ENCODE measurements at regions not wholly inside any gene's neighbourhood (a gene's known extent, or its start where the extent isn't known, plus 50 kb on each side); places are given as distances from the start of the nearest gene placed in this dataset.

DNA sequence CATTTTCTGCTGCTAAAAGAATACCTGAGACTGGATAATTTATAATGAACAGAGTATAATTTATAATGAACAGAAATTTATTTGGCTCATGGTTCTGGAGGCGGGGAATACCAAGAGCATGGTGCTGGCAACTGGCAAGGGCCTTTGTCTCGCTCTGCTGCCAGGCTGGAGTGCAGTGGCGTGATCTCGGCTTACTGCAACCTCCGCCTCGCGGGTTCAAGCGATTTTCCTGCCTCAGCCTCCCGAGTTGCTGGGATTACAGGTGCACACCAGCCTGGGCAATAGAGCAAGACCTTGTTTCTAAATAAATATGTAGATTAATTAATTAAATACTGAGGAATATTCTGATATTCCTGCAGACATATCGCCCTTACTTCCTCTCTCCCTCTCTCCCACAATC, 1610.8 kb downstream of the SUCLG1 start:
- DNase-seq: no peak

- DNase-seq: no peak
Observed at GRCh38 chr2:82839036-82839435, 1620.0 kb downstream of the SUCLG1 start.

DNA sequence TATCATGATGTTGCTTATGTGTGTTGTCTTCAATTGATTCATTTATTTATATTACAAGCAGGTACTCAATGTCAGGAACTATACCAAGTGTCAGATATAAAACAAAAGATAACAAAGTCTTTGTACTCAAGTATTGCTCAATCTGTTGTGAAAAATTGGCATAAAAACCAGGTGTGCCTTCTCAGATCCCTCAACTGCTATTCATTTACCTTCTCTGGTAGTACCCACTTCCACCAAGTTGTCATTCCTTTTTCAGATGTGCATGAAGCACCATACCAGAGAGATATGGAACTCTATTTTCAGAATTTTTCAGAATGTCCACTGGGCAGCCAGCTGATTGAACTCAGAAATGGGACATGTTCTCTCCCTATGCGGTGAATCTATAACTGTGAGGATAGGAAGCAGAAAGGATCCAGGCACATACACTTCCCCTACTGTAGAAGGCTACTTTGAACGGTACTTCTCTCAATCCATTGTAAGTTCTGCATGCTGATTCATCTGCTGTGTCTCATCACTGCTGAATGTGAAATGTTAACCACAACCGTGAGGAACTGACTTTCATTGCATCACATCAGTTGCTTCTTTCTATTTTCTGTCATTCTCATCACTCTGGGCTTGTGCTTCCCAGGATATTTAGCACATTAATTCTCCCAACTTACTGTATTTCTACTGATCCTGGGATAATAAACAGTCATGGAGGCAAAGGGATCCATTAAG, 1621.3 kb downstream of the SUCLG1 start:
- DNase-seq: no peak

DNA sequence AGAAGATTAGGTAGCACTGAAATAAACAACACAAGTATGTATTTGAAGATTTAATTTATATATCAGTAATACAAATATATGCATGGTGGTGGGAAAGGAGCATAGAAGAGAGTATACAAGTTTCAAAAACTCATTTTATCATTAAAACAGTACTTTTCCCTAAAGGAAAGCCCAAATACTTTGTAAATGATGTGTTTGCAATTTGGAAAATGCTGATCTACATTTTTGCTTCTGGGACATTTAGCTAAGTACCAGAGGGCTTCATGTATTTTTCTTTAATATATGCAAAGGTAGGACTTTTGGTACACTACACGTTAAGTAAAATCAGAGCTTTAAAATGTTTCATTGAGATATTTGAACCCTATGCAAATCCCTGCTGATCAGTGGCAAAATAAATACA, 1624.2 kb downstream of the SUCLG1 start:
- DNase-seq: no peak

GRCh38 chr2:82827426-82827825, 1631.7 kb downstream of the SUCLG1 start:
- no peak for DNase-seq

DNA sequence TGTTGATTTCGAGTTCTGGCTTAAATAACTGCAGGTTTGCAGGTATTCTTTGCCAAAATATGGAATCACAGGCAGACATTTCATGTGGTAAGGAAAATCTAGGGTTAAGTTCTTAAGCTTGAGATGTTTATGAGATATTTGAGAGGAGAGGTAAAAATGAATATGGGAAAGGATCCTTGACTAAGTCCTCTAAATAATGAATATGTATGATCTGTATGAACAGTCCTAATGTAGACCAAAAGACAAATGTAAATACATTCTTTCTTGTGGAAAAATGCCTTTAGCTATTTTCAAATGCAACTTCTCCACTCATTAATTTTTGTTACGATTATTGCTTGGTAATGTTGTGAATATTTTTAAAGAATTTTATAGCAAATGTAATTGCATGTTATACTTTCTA, 1632.6 kb downstream of the SUCLG1 start:
- DNase-seq: no peak

DNA sequence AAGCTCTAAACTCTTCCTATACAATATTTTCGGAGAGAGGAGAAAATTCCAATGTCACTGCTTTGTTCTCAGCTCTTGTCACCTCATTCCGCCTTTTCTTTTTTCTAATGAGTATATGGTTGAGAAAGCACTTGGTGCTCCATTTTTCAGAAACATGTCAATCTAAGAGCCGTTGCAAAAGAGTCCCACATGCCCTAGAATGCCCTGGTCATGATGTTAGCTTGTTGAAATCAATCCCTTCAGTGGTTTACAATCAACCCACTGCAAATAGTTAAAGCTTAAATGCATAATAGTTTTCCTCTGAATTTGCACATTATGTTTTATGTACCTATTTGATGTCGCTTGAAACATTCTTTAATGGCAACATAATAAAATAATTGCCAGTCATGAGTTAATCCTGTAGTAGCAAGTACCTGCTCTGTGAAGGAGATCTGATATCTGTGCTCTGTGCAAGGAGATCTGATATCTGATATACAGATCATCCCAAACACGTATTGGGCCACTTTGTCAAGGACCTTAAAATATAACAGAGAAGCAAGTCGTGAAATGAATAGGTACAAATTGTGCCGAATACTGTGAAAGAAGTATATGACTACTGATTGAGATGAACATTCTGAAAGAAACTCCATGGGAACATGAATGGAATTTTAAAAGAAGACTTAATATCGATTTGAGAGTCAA, 1633.5 kb downstream of the SUCLG1 start:
- DNase-seq: no peak

DNA sequence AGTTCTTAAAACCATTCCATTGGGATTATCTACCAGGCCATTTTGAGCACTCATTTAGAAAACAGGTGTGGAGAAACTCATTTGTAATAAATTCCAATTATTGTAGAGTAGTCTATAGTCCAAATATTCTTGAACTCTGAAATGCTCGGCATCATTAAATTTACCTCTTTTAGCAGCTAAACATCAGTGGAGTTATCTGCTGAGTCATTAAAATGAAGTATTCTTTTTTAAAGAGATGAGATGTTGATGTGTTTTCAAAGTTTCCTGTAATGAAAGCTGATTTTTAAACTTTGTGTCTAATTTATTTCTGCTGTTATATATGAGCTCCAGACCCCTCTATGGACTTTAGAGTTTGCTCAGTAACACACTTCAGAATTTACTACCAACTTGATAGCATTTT, 1635.2 kb downstream of the SUCLG1 start:
- DNase-seq: no peak

- no peak for DNase-seq
Observed at GRCh38 chr2:82819951-82820350, 1639.1 kb downstream of the SUCLG1 start.

DNA sequence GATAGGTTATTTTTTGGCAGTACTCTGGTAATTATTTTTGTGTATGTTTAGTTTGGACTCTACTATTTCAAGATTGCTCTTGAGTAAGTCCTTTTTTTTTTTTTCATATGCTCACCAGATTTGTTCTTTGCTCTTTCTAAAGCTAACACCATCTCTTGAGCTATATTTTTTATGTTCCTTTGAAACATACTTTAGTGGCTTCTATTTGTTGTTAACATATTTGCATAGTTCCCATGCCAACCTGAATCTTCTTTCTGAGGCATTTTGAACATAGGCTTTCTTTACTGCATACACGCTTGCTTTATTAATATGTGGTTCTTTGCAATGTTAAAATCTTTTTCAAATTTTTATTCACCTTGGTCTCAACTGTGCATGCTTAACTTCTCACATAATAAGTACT, 1644.9 kb downstream of the SUCLG1 start:
- no peak for DNase-seq

- DNase-seq: no peak
Observed at GRCh38 chr2:82811946-82812345, 1647.1 kb downstream of the SUCLG1 start.

DNA sequence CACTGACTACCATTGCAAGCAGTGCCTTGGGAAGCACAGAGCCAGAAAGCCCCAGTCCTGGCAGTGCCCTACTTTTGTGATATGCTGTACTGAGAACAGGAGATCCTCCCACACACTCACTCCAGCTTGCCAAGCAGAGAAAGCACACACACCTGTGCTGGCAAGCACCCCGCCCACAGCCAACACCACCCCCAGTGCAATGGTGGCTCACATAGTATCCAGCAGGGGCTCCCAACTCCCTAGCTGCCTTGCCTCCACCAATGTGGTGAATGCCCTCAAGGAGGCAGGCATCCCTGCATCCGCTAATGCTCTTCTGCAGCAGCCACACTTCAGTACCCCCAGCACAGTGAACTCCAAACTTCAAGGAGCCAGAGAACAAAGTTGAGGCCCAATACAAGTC, 1655.8 kb downstream of the SUCLG1 start:
- DNase-seq: no peak

DNA sequence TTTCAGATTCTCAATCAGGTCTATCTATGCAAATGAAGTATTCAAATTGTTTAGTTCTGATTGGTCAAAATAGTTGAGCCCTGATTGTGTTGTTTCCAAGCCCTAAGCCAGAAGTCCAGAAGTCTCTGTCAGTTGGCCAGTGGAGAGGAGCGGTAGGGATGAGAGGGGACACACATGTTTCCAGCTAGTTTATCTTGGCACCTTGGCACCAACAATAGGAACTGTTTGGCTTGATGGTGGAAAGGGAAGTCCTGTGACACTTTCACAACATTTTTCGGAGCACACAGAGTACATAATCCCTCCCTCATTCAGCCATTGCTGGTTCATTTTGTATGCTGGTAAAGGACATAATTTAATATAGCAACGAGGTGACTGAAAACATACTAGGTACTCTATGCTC, 1661.6 kb downstream of the SUCLG1 start:
- no peak for DNase-seq

GRCh38 chr2:82796132-82796531, 1662.9 kb downstream of the SUCLG1 start:
- DNase-seq: no peak

GRCh38 chr2:82795446-82795845, 1663.6 kb downstream of the SUCLG1 start:
- no peak for DNase-seq

DNA sequence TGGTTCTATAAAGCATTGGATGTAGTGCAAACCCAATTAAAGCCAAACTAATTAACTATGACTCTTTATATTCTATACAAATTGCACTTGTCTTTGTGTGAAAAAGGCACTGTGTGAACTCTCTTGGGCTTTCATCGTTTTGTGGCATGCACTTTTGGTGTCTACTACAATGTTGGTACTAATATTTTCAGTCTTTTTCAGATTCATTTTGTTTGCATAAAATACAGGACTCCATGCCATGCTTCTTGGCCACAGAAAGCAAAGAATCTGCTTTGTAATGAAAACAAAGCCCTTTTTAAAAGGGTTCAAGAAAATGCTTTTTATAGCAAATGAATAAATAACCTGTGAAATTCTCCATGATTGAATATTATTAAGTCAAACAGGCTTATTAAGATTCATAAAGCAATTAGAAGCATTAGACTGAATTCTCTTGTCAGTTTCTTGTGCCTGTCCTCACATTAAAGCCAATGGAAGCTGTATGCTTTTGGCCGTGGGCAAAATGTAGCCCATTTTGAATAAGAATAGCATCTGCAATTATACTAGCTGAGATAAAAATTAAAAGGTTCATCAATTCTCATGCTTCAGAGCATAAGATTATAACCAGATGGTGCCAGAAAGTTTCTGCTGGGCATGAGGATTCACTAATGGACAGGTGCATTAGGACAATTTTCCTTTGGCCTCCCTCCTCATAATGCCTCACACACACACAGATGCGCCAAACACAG, 1665.2 kb downstream of the SUCLG1 start:
- no peak for DNase-seq

- DNase-seq: no peak
Observed at GRCh38 chr2:82792316-82792715, 1666.8 kb downstream of the SUCLG1 start.

GRCh38 chr2:82790206-82791021, 1668.7 kb downstream of the SUCLG1 start:
- no peak for DNase-seq

DNA sequence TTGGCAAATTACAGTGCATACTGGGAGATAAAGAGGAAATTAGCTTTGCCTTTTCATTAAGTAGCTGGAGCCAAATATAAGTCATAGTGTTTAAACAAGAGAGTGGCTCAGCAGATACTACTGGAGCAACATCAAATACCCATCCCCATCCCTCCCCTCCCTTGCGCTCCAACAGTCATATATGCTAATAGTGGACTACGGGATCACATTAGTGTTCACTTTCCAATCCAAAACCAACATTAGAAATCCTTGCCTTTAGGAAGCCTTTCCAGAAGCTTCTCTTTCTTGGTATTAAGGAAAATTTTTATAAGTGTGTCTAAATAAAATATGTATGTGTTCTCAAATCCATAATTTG, 1669.3 kb downstream of the SUCLG1 start:
- DNase-seq: no peak

- no peak for DNase-seq
Observed at GRCh38 chr2:82781176-82781915, 1677.7 kb downstream of the SUCLG1 start.

- DNase-seq: no peak
Observed at GRCh38 chr2:82780050-82780449, 1679.0 kb downstream of the SUCLG1 start.

- DNase-seq: no peak
Observed at GRCh38 chr2:82752396-82752795, 1706.7 kb downstream of the SUCLG1 start.

GRCh38 chr2:82748653-82749052, 1710.4 kb downstream of the SUCLG1 start:
- no peak for DNase-seq
